ENCODE measurements at regions not wholly inside any gene's neighbourhood (a gene's known extent, or its start where the extent isn't known, plus 50 kb on each side); places are given as distances from the start of the nearest gene placed in this dataset.
A peak's percentile ranks its signal among the peaks of the same experiment; 100 is the strongest.

- in situ Hi-C loops (cut with HindIII; ENCODE audit: low sequenced_read_pairs) = no loop called here
Observed at GRCh38 chr7:51367614-51367968, 51.0 kb upstream of the COBL start.

GRCh38 chr7:51366930-51367613 lies 50.5 kb upstream of the COBL start:
- in situ Hi-C loops (cut with HindIII; ENCODE audit: low sequenced_read_pairs) = no loop called here
- peak; percentile 86 for DNase-seq (ENCODE audit: low spot score)

More at GRCh38 chr7:51367614-51367968, 51.0 kb upstream of the COBL start:
- DNase-seq (ENCODE audit: low spot score) = no peak
